ENCODE measurements at regions not wholly inside any gene's neighbourhood (a gene's known extent, or its start where the extent isn't known, plus 50 kb on each side); places are given as distances from the start of the nearest gene placed in this dataset.

GRCh38 chr2:16022548-16023240 is 82.3 kb downstream of the MYCN start:
- DNase-seq = no peak

- DNase-seq = no peak
Measured at GRCh38 chr2:16021611-16022363, 81.4 kb downstream of the MYCN start.

GRCh38 chr2:16020389-16021008 is 80.1 kb downstream of the MYCN start:
- no peak for DNase-seq

GRCh38 chr2:16019617-16020351 is 79.4 kb downstream of the MYCN start:
- no peak for DNase-seq

- no peak for DNase-seq
Measured at GRCh38 chr2:16019060-16019480, 78.7 kb downstream of the MYCN start.

- DNase-seq = no peak
Measured at GRCh38 chr2:16018277-16019059, 78.1 kb downstream of the MYCN start.

GRCh38 chr2:16016282-16016681 is 75.9 kb downstream of the MYCN start:
- DNase-seq = no peak

GRCh38 chr2:16015903-16016265 is 75.5 kb downstream of the MYCN start:
- no peak for DNase-seq

GRCh38 chr2:16015210-16015902 is 75.0 kb downstream of the MYCN start:
- DNase-seq = no peak

GRCh38 chr2:16014802-16015201 is 74.5 kb downstream of the MYCN start:
- DNase-seq = no peak

GRCh38 chr2:16014041-16014787 is 73.9 kb downstream of the MYCN start:
- no peak for DNase-seq

- no peak for DNase-seq
Measured at GRCh38 chr2:16013359-16013911, 73.1 kb downstream of the MYCN start.

GRCh38 chr2:16012626-16013358 is 72.4 kb downstream of the MYCN start:
- no peak for DNase-seq

- no peak for DNase-seq
Measured at GRCh38 chr2:16012029-16012596, 71.8 kb downstream of the MYCN start.

- DNase-seq = no peak
Measured at GRCh38 chr2:16011621-16011960, 71.2 kb downstream of the MYCN start.

- DNase-seq = no peak
Measured at GRCh38 chr2:16010951-16011620, 70.7 kb downstream of the MYCN start.

- DNase-seq = no peak
Measured at GRCh38 chr2:16010011-16010410, 69.7 kb downstream of the MYCN start.

- DNase-seq = no peak
Measured at GRCh38 chr2:16009560-16009959, 69.2 kb downstream of the MYCN start.

GRCh38 chr2:16008856-16009255 is 68.5 kb downstream of the MYCN start:
- no peak for DNase-seq

Measured in CD4-positive, alpha-beta T cell treated with Interleukin-12 subunit alpha and Interleukin-12 subunit beta, for 1 hour (primary cell).